ENCODE measurements at regions not wholly inside any gene's neighbourhood (a gene's known extent, or its start where the extent isn't known, plus 50 kb on each side); places are given as distances from the start of the nearest gene placed in this dataset.

- Histone ChIP-seq H3K79me2 (ENCODE audit: control insufficient read depth, insufficient read depth, low read length, poor library complexity) (no peaks in the 10 kb centered on the region), H2BK12ac (ENCODE audit: low read length) (no peak overlapping the region), H3K9me3 (ENCODE audit: insufficient read depth, low read depth, low read length) (no peaks in the 10 kb centered on the region), H4K91ac (ENCODE audit: low read depth, low read length) (no peak overlapping the region), H2AK5ac (ENCODE audit: low read length) (no peak overlapping the region), H3K18ac (ENCODE audit: low read length) (no peak overlapping the region), H3K9ac (ENCODE audit: low read length) (no peak overlapping the region), H3K36me3 (ENCODE audit: control insufficient read depth in 1 of 2, insufficient read depth in 2 of 2, low read length in 2 of 2) (no peaks in the 10 kb centered on the region), H3K27me3 (ENCODE audit: insufficient read depth, low read length) (no peaks in the 10 kb centered on the region), H3K79me1 (ENCODE audit: low read length) (no peaks in the 10 kb centered on the region), H3K4ac (ENCODE audit: low read depth, low read length) (no peak overlapping the region), H3K27ac (ENCODE audit: low read depth, low read length) (no peak overlapping the region), H4K8ac (ENCODE audit: low read depth, low read length) (no peak overlapping the region), H3K4me1 (ENCODE audit: control insufficient read depth in 1 of 2, insufficient read depth in 2 of 2, low read length in 2 of 2) (no peaks in the 10 kb centered on the region), H4K12ac (ENCODE audit: low read depth, low read length) (no peak overlapping the region), H2AFZ (ENCODE audit: insufficient read depth, low read length, poor library complexity) (no peak overlapping the region), H3K23ac (ENCODE audit: low read length) (no peak overlapping the region), H3K4me2 (ENCODE audit: low read length) (no peak overlapping the region), H2BK120ac (ENCODE audit: insufficient read depth, low read length, poor library complexity) (no peak overlapping the region), H3K4me3 (ENCODE audit: low read depth, low read length) (no peak overlapping the region), H2BK5ac (ENCODE audit: low read depth, low read length, poor library complexity) (no peak overlapping the region), H3K14ac (ENCODE audit: low read length) (no peak overlapping the region)
- no peak for DNase-seq
- WGBS (ENCODE audit: extremely low coverage, insufficient coverage, insufficient read length), result no CpG with 5 or more reads among the region's 2 CpGs
These were observed 159.6 kb upstream of the LEF1 start for GRCh38 chr4:108328383-108328732.

- Histone ChIP-seq H3K14ac (ENCODE audit: low read length) (no peak overlapping the region), H3K4ac (ENCODE audit: low read depth, low read length) (no peak overlapping the region), H2BK12ac (ENCODE audit: low read length) (no peak overlapping the region), H3K9ac (ENCODE audit: low read length) (no peak overlapping the region), H3K4me3 (ENCODE audit: low read depth, low read length) (no peak overlapping the region), H3K79me1 (ENCODE audit: low read length) (no peaks in the 10 kb centered on the region), H4K12ac (ENCODE audit: low read depth, low read length) (no peak overlapping the region), H4K8ac (ENCODE audit: low read depth, low read length) (no peak overlapping the region), H3K4me1 (ENCODE audit: control insufficient read depth in 1 of 2, insufficient read depth in 2 of 2, low read length in 2 of 2) (no peaks in the 10 kb centered on the region), H3K36me3 (ENCODE audit: control insufficient read depth in 1 of 2, insufficient read depth in 2 of 2, low read length in 2 of 2) (no peaks in the 10 kb centered on the region), H2AK5ac (ENCODE audit: low read length) (no peak overlapping the region), H4K91ac (ENCODE audit: low read depth, low read length) (no peak overlapping the region), H3K4me2 (ENCODE audit: low read length) (no peak overlapping the region), H3K9me3 (ENCODE audit: insufficient read depth, low read depth, low read length) (no peaks in the 10 kb centered on the region), H2BK5ac (ENCODE audit: low read depth, low read length, poor library complexity) (no peak overlapping the region), H3K18ac (ENCODE audit: low read length) (no peak overlapping the region), H3K27ac (ENCODE audit: low read depth, low read length) (no peak overlapping the region), H3K79me2 (ENCODE audit: control insufficient read depth, insufficient read depth, low read length, poor library complexity) (no peaks in the 10 kb centered on the region), H3K23ac (ENCODE audit: low read length) (no peak overlapping the region), H2BK120ac (ENCODE audit: insufficient read depth, low read length, poor library complexity) (no peak overlapping the region), H2AFZ (ENCODE audit: insufficient read depth, low read length, poor library complexity) (no peak overlapping the region), H3K27me3 (ENCODE audit: insufficient read depth, low read length) (no peaks in the 10 kb centered on the region)
- no CpG with 5 or more reads among the region's 7 CpGs for WGBS (ENCODE audit: extremely low coverage, insufficient coverage, insufficient read length)
- no peak for DNase-seq
These were observed 159.1 kb upstream of the LEF1 start for GRCh38 chr4:108327642-108328382.

GRCh38 chr4:108325561-108325960 lies 156.8 kb upstream of the LEF1 start:
- Histone ChIP-seq H3K14ac (ENCODE audit: low read length) (no peak overlapping the region), H2AK5ac (ENCODE audit: low read length) (no peak overlapping the region), H3K27me3 (ENCODE audit: insufficient read depth, low read length) (no peaks in the 10 kb centered on the region), H3K79me1 (ENCODE audit: low read length) (no peaks in the 10 kb centered on the region), H4K12ac (ENCODE audit: low read depth, low read length) (no peak overlapping the region), H3K18ac (ENCODE audit: low read length) (no peak overlapping the region), H3K36me3 (ENCODE audit: control insufficient read depth in 1 of 2, insufficient read depth in 2 of 2, low read length in 2 of 2) (no peaks in the 10 kb centered on the region), H2AFZ (ENCODE audit: insufficient read depth, low read length, poor library complexity) (no peak overlapping the region), H3K79me2 (ENCODE audit: control insufficient read depth, insufficient read depth, low read length, poor library complexity) (no peaks in the 10 kb centered on the region), H4K8ac (ENCODE audit: low read depth, low read length) (no peak overlapping the region), H3K4me3 (ENCODE audit: low read depth, low read length) (no peak overlapping the region), H3K4ac (ENCODE audit: low read depth, low read length) (no peak overlapping the region), H3K9ac (ENCODE audit: low read length) (no peak overlapping the region), H3K27ac (ENCODE audit: low read depth, low read length) (no peak overlapping the region), H3K4me2 (ENCODE audit: low read length) (no peak overlapping the region), H2BK120ac (ENCODE audit: insufficient read depth, low read length, poor library complexity) (no peak overlapping the region), H3K4me1 (ENCODE audit: control insufficient read depth in 1 of 2, insufficient read depth in 2 of 2, low read length in 2 of 2) (no peaks in the 10 kb centered on the region), H2BK5ac (ENCODE audit: low read depth, low read length, poor library complexity) (no peak overlapping the region), H4K91ac (ENCODE audit: low read depth, low read length) (no peak overlapping the region), H2BK12ac (ENCODE audit: low read length) (no peak overlapping the region), H3K23ac (ENCODE audit: low read length) (no peak overlapping the region), H3K9me3 (ENCODE audit: insufficient read depth, low read depth, low read length) (no peaks in the 10 kb centered on the region)
- no CpG with 5 or more reads among the region's 1 CpG for WGBS (ENCODE audit: extremely low coverage, insufficient coverage, insufficient read length)
- DNase-seq, result no peak

GRCh38 chr4:108324450-108324849 lies 155.7 kb upstream of the LEF1 start:
- no peak for DNase-seq
- Histone ChIP-seq H3K18ac (ENCODE audit: low read length) (no peak overlapping the region), H3K23ac (ENCODE audit: low read length) (no peak overlapping the region), H3K79me1 (ENCODE audit: low read length) (no peaks in the 10 kb centered on the region), H2BK120ac (ENCODE audit: insufficient read depth, low read length, poor library complexity) (no peak overlapping the region), H4K8ac (ENCODE audit: low read depth, low read length) (no peak overlapping the region), H3K9me3 (ENCODE audit: insufficient read depth, low read depth, low read length) (no peaks in the 10 kb centered on the region), H3K27me3 (ENCODE audit: insufficient read depth, low read length) (no peaks in the 10 kb centered on the region), H3K4ac (ENCODE audit: low read depth, low read length) (no peak overlapping the region), H3K9ac (ENCODE audit: low read length) (no peak overlapping the region), H4K12ac (ENCODE audit: low read depth, low read length) (no peak overlapping the region), H3K14ac (ENCODE audit: low read length) (no peak overlapping the region), H3K79me2 (ENCODE audit: control insufficient read depth, insufficient read depth, low read length, poor library complexity) (no peaks in the 10 kb centered on the region), H3K4me1 (ENCODE audit: control insufficient read depth in 1 of 2, insufficient read depth in 2 of 2, low read length in 2 of 2) (no peaks in the 10 kb centered on the region), H2AFZ (ENCODE audit: insufficient read depth, low read length, poor library complexity) (no peak overlapping the region), H2BK5ac (ENCODE audit: low read depth, low read length, poor library complexity) (no peak overlapping the region), H2BK12ac (ENCODE audit: low read length) (no peak overlapping the region), H2AK5ac (ENCODE audit: low read length) (no peak overlapping the region), H3K27ac (ENCODE audit: low read depth, low read length) (no peak overlapping the region), H3K36me3 (ENCODE audit: control insufficient read depth in 1 of 2, insufficient read depth in 2 of 2, low read length in 2 of 2) (no peaks in the 10 kb centered on the region), H3K4me2 (ENCODE audit: low read length) (no peak overlapping the region), H3K4me3 (ENCODE audit: low read depth, low read length) (no peak overlapping the region), H4K91ac (ENCODE audit: low read depth, low read length) (no peak overlapping the region)
- WGBS (ENCODE audit: extremely low coverage, insufficient coverage, insufficient read length), result no CpG with 5 or more reads among the region's 1 CpG

All from trophoblast cell (in vitro differentiated cells and primary cell).